PC-3 (cell line): ENCODE measurements at regions not wholly inside any gene's neighbourhood (a gene's known extent, or its start where the extent isn't known, plus 50 kb on each side); places are given as distances from the start of the nearest gene placed in this dataset.

Experiments
- ATAC-seq: fragments of 200-7000 bp; cut with Tn5 transposase; 2 replicates; pipeline ENCODE4 v1.9.1; 2020; ENCODE audit warnings: mild to moderate bottlenecking, moderate library complexity
- BruUV-seq: library from RNA; stranded (reverse); fragments of 400-500 nt; replicated peaks from 2 replicates; lab custom pipeline; 2021; lab: Mats Ljungman, UMichigan
- CTCF ChIA-PET: fragments of 300-600 bp; sonication (Branson Sonifier 250); formaldehyde crosslinking; loops from one replicate; lab custom pipeline; 2022; ENCODE audit warnings: antibody characterized with exemption; lab: Charles Lee
- POLR2A ChIA-PET: fragments of 300-600 bp; sonication (Branson Sonifier 250); formaldehyde crosslinking; loops from one replicate; lab custom pipeline; 2022; ENCODE audit warnings: antibody characterized with exemption; ENCODE audit not compliant: unreplicated experiment; lab: Charles Lee
- DNase-seq: peaks from one replicate; pipeline ENCODE4 v3.0.0-alpha.2; 2015
- H2AFZ ChIP-seq: fragments of 300-600 bp; sonication (generic); 2 replicates; pipeline ENCODE4 v1.6.0; 2016; ENCODE audit warnings: antibody characterized with exemption, low read length
- H3F3A ChIP-seq: fragments of 300-600 bp; sonication (generic); one replicate; pipeline ENCODE4 v1.6.0; 2017; ENCODE audit warnings: antibody characterized with exemption, low read length, control low read depth, mild to moderate bottlenecking; ENCODE audit not compliant: unreplicated experiment
- H3K27ac ChIP-seq: fragments of 300-600 bp; sonication (generic); 2 replicates; pipeline ENCODE4 v1.5.1; 2016; ENCODE audit warnings: mild to moderate bottlenecking, low read length
- H3K27me3 ChIP-seq: fragments of 300-600 bp; sonication (generic); 2 replicates; pipeline ENCODE4 v1.6.1; 2016; ENCODE audit warnings: low read length, mixed read lengths
- H3K36me3 ChIP-seq: fragments of 300-600 bp; sonication (generic); 2 replicates; pipeline ENCODE4 v1.6.1; 2016; ENCODE audit warnings: low read depth, mixed run types, low read length, mixed read lengths
- H3K4me1 ChIP-seq: fragments of 300-600 bp; sonication (generic); 2 replicates; pipeline ENCODE4 v1.5.1; 2016; ENCODE audit warnings: low read length; ENCODE audit not compliant: insufficient read depth
- H3K4me2 ChIP-seq: fragments of 300-600 bp; sonication (generic); 2 replicates; pipeline ENCODE4 v1.6.0; 2016; ENCODE audit warnings: low read length
- H3K4me3 ChIP-seq: fragments of 300-600 bp; sonication (generic); 2 replicates; pipeline ENCODE4 v1.5.1; 2016; ENCODE audit warnings: mild to moderate bottlenecking, low read length, mixed read lengths
- H3K79me2 ChIP-seq: fragments of 300-600 bp; sonication (generic); 2 replicates; pipeline ENCODE4 v1.6.1; 2017; ENCODE audit warnings: low read length, mixed read lengths
- H3K9ac ChIP-seq: fragments of 300-600 bp; sonication (generic); 2 replicates; pipeline ENCODE4 v1.6.0; 2016; ENCODE audit warnings: mild to moderate bottlenecking, low read length
- H3K9me2 ChIP-seq: fragments of 300-600 bp; sonication (generic); replicated peaks from 2 replicates; pipeline ENCODE4 v1.6.1; 2016; ENCODE audit warnings: mixed run types, low read length, mixed read lengths
- H3K9me3 ChIP-seq: fragments of 300-600 bp; sonication (generic); 2 replicates; pipeline ENCODE4 v1.6.1; 2016; ENCODE audit warnings: low read length, mixed read lengths
- H4K20me1 ChIP-seq: fragments of 300-600 bp; sonication (generic); 2 replicates; pipeline ENCODE4 v1.6.1; 2016; ENCODE audit warnings: low read length, mixed read lengths
- CTCF ChIP-seq: fragments of 300-600 bp; sonication (generic); conservative IDR thresholded peaks from 2 replicates; pipeline ENCODE4 v1.5.1; 2017; ENCODE audit warnings: antibody characterized with exemption, low read depth, mild to moderate bottlenecking, low read length
- EZH2 ChIP-seq: fragments of 300-600 bp; sonication (generic); IDR thresholded peaks from one replicate; pipeline ENCODE4 v1.6.1; 2017; ENCODE audit warnings: antibody characterized with exemption, mild to moderate bottlenecking, low read length; ENCODE audit not compliant: unreplicated experiment
- EZH2phosphoT487 ChIP-seq: fragments of 300-600 bp; sonication (generic); IDR thresholded peaks from 2 replicates; pipeline ENCODE4 v1.6.1; 2018; ENCODE audit warnings: mild to moderate bottlenecking, antibody characterized with exemption, low read length, borderline replicate concordance
- intact Hi-C: fragments of 100-400 bp; cut with micrococcal nuclease; formaldehyde crosslinking; loops from 2 replicates; pipeline ENCODE4 v1.9.0; 2023

- intact Hi-C loops = no loop called here
- POLR2A ChIA-PET = no interaction called here
- Histone ChIP-seq H3K4me2 (no peak overlapping the region), H3K9me2 (no peaks in the 10 kb centered on the region), H3K9me3 (no peaks in the 10 kb centered on the region), H3K27ac (no peak overlapping the region), H3K36me3 (no peaks in the 10 kb centered on the region), H3K4me3 (no peak overlapping the region), H3F3A (no peaks in the 10 kb centered on the region), H3K9ac (no peak overlapping the region), H3K27me3 (no peaks in the 10 kb centered on the region), H2AFZ (no peak overlapping the region), H3K4me1 (0 out of 2 replicates have a peak, but pooled peaks cover 5% of the 10 kb centered on the region), H3K79me2 (no peaks in the 10 kb centered on the region), H4K20me1 (no peaks in the 10 kb centered on the region)
- TF ChIP-seq CTCF = no peak
- no peak for TF ChIP-seq EZH2
- TF ChIP-seq EZH2phosphoT487 = no peak
- no peak for DNase-seq
- CTCF ChIA-PET = interaction anchor here (0.5 kb wide), 1 partner anchor 283 kb away, joined by 3 read pairs; no protein-coding TSS in a partner anchor
- no peak for ATAC-seq
- BruUV-seq = no TSS peak
Measured at GRCh38 chr16:86833136-86833535, 254.8 kb downstream of the FOXL1 start.

DNA sequence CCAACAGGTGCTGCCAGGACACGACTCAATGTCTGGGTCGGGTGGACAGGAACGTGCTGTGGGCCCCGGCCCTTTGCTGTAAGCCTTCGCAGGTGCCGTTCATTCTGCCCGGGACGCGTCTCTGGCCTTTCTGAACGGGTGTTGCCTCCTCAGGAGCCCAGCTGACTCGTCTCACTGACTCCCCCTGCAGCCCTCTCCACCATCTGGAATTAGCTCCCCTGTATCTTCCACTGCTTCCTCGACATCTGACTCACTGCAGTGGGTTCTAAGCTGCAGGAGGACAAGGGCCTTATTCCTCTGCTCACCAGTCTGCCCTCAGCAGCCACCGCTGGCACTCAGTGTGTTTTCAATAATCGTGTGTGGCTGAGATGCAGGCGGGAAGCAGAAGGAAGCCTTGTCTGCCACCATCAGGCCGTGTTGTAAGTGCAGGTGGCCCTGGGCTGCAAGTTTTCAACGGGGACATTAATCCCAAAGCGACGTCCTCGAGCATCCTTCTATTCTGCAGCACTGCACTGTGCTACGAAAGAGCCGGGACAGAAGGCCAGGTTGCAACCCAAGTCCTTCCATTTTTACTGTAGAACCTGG is 256.2 kb downstream of the FOXL1 start:
- DNase-seq (peak; percentile 7), ATAC-seq (peak; percentile 54)
- POLR2A ChIA-PET = no interaction called here
- Histone ChIP-seq H4K20me1 (no peaks in the 10 kb centered on the region), H3K79me2 (no peaks in the 10 kb centered on the region), H3K9me3 (no peaks in the 10 kb centered on the region), H3K4me3 (no peak overlapping the region), H2AFZ (no peak overlapping the region), H3K27ac (no peak overlapping the region), H3K9ac (no peak overlapping the region), H3F3A (no peaks in the 10 kb centered on the region), H3K4me1 (0 out of 2 replicates have a peak, but pooled peaks cover 4% of the 10 kb centered on the region), H3K9me2 (no peaks in the 10 kb centered on the region), H3K36me3 (no peaks in the 10 kb centered on the region), H3K27me3 (no peaks in the 10 kb centered on the region), H3K4me2 (no peak overlapping the region)
- TF ChIP-seq EZH2 = no peak
- TF ChIP-seq CTCF = peak; percentile 37; the same call in 1 of the 2 replicates
- intact Hi-C loops = loop anchor here (1.0 kb wide), 1 partner anchor 271 kb away; no protein-coding TSS in a partner anchor
- BruUV-seq = no TSS peak
- CTCF ChIA-PET = interaction anchor here (1.1 kb wide), 1 partner anchor 228 kb away, joined by 3 read pairs; no protein-coding TSS in a partner anchor

GRCh38 chr16:86835982-86836381 is 257.6 kb downstream of the FOXL1 start:
- ChIA-PET CTCF (no interaction called here), POLR2A (no interaction called here)
- no peak overlapping the region for H3K27ac ChIP-seq
- TF ChIP-seq EZH2phosphoT487 (no peak), CTCF (no peak), EZH2 (no peak)
- H3K9ac ChIP-seq = no peak overlapping the region
- H3K9me2 ChIP-seq = no peaks in the 10 kb centered on the region
- no peak overlapping the region for H3K4me2 ChIP-seq
- no peak overlapping the region for H2AFZ ChIP-seq
- DNase-seq = no peak
- no TSS peak for BruUV-seq
- no peaks in the 10 kb centered on the region for H3K36me3 ChIP-seq
- no peaks in the 10 kb centered on the region for H3K79me2 ChIP-seq
- no peak overlapping the region for H3K4me3 ChIP-seq
- H4K20me1 ChIP-seq = no peaks in the 10 kb centered on the region
- ATAC-seq = no peak
- no peaks in the 10 kb centered on the region for H3F3A ChIP-seq
- no peaks in the 10 kb centered on the region for H3K27me3 ChIP-seq
- intact Hi-C loops = no loop called here
- H3K4me1 ChIP-seq = 0 out of 2 replicates have a peak, but pooled peaks cover 4% of the 10 kb centered on the region
- no peaks in the 10 kb centered on the region for H3K9me3 ChIP-seq
